Activated naive CD4-positive, alpha-beta T cell treated with anti-CD3 and anti-CD28 coated beads for 36 hours (primary cell): ENCODE measurements at regions not wholly inside any gene's neighbourhood (a gene's known extent, or its start where the extent isn't known, plus 50 kb on each side); places are given as distances from the start of the nearest gene placed in this dataset.

Experiments used
- CTCF ChIA-PET: fragments of 350-600 bp; sonication (Branson Sonifier 250); formaldehyde crosslinking; loops from one replicate; lab custom pipeline; 2021; ENCODE audit warnings: antibody characterized with exemption; lab: Charles Lee
- DNase-seq: peaks from one replicate; pipeline ENCODE4 v3.0.0-alpha.2; 2020
- H3K27ac Mint-ChIP-seq: one replicate; pipeline ENCODE4 v1.8.0; 2021; ENCODE audit warnings: mild to moderate bottlenecking, mixed read lengths
- H3K27me3 Mint-ChIP-seq: one replicate; pipeline ENCODE4 v1.8.0; 2021; ENCODE audit warnings: low read depth, mixed read lengths
- H3K36me3 Mint-ChIP-seq: one replicate; pipeline ENCODE4 v1.8.0; 2021; ENCODE audit warnings: low read depth, mixed read lengths
- H3K4me1 Mint-ChIP-seq: one replicate; pipeline ENCODE4 v1.8.0; 2021; ENCODE audit warnings: low read depth, mixed read lengths
- H3K4me3 Mint-ChIP-seq: one replicate; pipeline ENCODE4 v1.8.0; 2021; ENCODE audit warnings: mild to moderate bottlenecking, moderate library complexity, mixed read lengths
- H3K9me3 Mint-ChIP-seq: one replicate; pipeline ENCODE4 v1.8.0; 2021; ENCODE audit warnings: mixed read lengths
- intact Hi-C: fragments of 100-400 bp; cut with micrococcal nuclease; formaldehyde crosslinking; loops from one replicate; pipeline ENCODE4 v1.15.1; 2023

DNA sequence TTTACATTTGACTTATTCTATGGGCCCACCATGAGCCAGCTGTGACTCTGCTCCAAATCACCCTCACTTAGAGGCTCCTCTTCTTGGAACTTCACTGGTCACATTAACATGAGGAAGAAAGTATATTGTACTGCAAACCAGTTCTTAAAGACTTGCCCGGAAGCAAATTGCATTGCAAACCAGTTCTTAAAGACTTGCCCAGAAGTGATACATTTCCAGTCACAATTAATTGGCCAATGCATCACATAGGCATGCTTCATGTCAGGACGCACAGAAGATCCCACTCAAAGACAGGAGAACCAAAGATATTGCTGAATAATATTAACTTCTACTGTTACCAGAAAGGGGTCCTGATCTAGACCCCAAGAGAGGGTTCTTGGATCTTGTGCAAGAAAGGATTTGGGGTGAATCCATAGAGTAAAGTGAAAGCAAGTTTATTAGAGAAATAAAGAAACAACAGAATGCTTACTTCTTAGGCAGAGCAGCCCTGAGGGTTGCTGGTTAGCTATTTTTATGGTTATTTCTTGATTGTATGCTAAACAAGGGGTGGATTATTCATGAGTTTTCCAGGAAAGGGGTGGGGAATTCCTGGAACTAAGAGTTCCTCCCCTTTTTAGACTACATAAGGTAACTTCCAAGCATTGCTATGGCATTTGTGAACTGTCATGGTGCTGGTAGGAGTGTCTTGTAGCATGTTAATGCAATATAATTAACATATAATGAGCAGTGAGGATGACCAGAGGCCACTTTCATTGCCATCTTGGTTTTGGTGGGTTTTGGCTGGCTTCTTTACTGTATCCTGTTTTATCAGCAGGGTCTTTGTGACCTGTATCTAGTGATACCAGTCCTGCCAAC is 54.6 kb upstream of the HCCS start:
- CTCF ChIA-PET, result no interaction called here
- H3K27ac Mint-ChIP-seq, result no peak overlapping the region
- no peak overlapping the region for H3K4me3 Mint-ChIP-seq
- H3K4me1 Mint-ChIP-seq, result no peaks in the 10 kb centered on the region
- DNase-seq, result no peak
- no peaks in the 10 kb centered on the region for H3K27me3 Mint-ChIP-seq
- no peaks in the 10 kb centered on the region for H3K9me3 Mint-ChIP-seq
- no peaks in the 10 kb centered on the region for H3K36me3 Mint-ChIP-seq
- intact Hi-C loops, result no loop called here

DNA sequence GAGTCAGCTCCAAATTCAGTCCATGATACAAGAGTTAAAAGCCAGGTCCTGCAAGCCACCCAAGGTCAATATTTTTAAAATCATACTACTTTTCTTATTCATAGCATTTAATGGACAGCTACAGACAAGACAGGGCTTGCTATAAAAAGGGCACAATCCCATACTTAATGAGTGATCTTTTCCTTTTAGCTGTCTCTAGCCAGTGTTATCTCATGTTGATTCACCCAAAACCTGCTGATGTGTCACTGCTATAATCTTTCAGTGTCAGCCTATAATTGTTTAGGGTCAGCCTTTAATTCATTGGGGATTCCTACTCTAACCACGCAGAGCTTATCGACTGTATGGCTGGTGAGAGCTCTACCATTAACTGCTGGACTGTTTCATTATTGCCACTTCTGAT is 51.2 kb upstream of the HCCS start:
- intact Hi-C loops, result no loop called here
- Mint-ChIP-seq H3K36me3 (no peaks in the 10 kb centered on the region), H3K27ac (no peak overlapping the region), H3K9me3 (no peaks in the 10 kb centered on the region), H3K4me3 (no peak overlapping the region), H3K4me1 (no peaks in the 10 kb centered on the region), H3K27me3 (no peaks in the 10 kb centered on the region)
- no peak for DNase-seq
- CTCF ChIA-PET, result no interaction called here
